Frontal cortex (tissue), 3 donors: ENCODE measurements at regions not wholly inside any gene's neighbourhood (a gene's known extent, or its start where the extent isn't known, plus 50 kb on each side); places are given as distances from the start of the nearest gene placed in this dataset.
"Not testable (repeated sequence)": the region's sequence is repeated elsewhere in the genome, so short reads cannot be mapped to it uniquely, and the experiment has no call there.

Source experiments
- DNase-seq, 2 donors: peaks; one replicate each; pipeline ENCODE4 v3.0.0; 2012; ENCODE audit warnings: low spot score in 2 of 2
- FAIRE-seq: peaks from 2 replicates; lab custom pipeline; 2012; peaks lifted over from hg19 to GRCh38; lab: Jason Lieb, UNC
- donor health status: control.
- donor health status: control.
- donor health status: control.

DNA sequence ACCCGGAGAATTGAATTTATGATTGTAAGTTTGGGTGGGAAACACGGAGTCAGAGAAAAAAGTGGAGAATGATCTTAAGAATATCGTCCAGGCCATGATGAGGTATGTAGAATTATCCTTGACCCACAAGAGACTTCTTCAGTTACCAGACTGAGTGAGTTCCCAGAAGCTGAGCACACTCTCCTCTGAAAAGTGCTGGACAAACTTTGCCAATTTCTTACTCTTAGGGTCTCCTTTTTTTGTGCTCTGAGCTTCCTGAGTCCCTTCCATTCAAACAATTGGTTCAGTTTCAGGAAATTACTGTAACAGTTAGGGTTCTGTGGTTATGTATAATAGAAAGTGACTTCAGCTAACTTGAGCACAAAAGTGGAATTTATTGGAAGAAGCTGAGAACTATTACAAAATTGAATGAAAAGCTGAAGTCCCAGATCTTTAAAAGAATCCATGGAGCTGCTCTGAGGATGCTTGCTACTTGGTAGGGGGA, 50.6 kb upstream of the EHBP1 start:
- FAIRE-seq, result no peak
- no peak for DNase-seq

DNA sequence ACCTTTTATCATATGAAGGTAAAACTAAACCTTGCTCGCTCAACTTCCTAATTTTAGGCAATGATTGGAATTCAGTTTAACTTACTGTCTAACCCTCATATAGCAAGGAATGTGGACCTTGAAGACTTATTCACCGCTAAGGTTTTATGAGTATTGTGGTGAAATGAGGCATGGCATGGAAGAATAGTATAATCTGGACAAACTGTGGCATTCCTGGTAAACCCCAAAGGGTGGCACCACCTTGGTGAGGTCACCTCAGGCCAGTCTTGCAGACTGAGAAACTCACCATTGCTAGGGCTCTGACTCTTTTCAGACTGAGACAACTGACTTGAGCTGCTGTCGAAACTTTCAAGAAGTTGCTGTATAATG, 51.1 kb upstream of the EHBP1 start:
- DNase-seq, result no peak
- no peak for FAIRE-seq

DNA sequence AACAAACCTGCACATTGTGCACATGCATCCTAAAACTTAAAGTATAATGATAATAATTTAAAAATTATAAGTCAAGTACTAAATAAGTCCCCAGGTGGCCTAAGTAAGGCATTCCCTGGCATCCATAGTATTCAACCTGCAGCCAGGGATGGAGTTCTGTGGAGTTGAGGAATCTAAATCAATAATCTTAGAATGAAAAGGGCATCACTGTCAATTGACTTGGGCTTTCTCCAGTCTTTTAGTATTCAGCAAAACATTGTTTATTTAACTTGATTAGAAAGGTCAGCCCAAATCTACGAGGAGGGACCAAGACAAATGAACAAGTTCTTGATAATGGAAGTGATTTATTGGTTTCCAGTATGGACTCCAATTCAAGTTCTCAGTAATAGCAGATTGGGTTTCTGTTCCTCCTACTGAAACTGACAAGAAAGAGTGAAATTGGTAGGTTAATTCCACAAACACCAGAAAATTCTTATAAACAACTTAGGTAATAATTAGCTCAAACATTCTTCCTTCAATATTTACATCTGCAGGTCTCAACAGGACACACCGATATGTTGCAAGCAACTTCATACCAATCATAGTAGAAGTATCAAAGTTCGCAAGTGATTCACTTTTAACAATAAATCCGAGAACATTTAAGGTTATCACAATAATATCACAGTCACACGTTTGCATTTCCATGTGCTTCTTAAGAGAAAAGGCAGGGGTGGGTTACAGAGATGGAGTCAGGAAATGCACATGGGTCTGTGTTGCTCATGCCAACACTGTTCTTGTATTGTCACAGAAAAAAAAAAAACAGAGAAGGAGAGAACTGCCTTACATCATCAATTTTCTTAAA, 51.7 kb upstream of the EHBP1 start:
- no peak for DNase-seq
- FAIRE-seq, result no peak

DNA sequence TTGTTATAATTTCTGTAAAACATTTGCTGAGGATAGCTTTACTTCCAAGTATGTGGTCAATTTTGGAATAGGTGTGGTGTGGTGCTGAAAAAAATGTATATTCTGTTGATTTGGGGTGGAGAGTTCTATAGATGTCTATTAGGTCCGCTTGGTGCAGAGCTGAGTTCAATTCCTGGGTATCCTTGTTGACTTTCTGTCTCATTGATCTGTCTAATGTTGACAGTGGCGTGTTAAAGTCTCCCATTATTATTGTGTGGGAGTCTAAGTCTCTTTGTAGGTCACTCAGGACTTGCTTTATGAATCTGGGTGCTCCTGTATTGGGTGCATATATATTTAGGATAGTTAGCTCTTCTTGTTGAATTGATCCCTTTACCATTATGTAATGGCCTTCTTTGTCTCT, 56.4 kb upstream of the EHBP1 start:
- not testable (repeated sequence) for DNase-seq, FAIRE-seq

DNA sequence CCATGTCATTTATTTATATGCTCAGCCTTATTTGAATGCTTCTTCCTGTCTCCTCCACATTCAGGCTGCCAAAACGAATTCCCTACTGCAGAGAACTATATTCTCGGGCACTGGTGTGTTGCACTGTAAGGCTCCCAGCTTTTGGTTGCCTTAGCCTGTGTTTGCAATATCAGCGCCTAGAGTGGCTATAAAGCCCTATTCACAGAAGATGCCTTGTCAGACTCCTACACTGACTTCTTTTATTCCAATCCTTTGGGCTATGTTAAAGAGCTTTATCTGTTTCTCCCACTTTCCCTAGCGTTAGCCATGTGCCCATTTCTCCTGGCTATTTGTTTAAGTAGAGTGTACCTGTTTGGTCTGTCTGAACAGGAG, 62.4 kb upstream of the EHBP1 start:
- no peak for FAIRE-seq
- DNase-seq, result no peak

DNA sequence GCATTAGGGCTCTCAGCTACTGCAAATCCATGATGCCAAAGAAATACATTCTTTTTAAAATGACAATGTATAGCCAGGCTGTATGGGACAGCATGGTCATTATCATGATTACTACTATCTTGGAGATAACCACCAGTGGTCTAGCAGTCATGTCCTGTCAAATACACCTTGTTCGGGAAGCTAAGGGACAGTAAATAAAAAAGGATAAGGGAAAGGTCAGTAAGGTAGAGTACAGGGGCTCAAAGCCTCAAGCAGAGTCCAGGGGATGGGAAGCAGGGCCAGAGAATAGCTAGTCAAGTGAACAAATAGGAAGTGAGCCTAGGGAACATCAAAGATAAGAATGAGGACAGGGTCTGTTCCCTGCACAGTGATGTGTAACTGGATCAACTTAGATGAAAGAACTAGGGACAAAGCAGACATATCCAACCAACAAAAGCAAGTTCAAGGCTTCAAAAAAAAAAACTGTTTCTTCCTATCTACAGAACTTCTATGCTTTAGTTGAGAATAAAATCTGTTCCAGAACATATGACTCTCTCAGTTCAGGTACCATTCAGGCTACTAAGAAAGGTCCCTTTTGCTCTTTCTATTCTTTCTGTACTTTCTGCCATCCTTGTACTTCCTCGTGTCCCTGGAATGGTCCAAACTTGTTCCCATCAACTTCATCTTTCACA, 62.9 kb upstream of the EHBP1 start:
- FAIRE-seq (no peak), DNase-seq (no peak)

DNA sequence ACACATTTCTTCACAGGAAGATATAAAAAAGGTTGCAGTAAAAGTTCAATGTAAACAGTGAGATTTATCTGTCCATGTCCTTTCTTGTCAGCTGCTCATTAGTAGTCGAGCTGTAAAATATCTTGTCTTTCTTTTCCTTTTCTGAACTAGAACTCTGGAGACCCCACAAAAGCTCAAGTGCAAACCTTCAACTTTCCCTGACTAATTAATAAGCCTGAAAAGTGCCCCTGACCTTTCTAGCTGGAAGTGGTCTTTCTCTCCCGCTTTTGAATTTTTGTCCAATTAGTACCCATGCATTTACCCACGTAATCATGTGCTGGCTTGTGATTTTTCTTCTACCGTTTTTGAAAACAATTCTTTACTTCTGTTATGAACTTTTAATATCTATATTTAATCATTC, 63.6 kb upstream of the EHBP1 start:
- DNase-seq, result no peak
- no peak for FAIRE-seq

DNA sequence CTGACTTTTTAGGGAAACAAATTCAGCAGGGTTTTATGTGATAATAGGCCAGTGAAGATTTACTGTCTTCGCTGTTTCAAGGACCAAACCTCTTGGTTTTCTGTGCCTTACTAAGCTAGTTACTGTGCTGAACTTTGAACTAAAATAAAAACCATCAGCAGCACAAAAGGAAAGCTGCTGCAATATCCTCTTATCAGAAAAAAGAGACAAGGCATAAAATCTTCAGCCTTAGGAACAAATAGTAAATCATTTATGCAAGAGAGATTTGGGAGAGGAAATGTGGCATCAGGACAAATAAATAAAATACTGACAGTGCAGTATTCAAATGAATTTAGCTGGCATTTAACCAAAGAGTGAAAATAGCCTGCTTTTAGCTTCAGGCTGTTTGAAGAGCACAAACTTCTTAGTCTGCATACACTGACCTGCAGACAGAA, 64.1 kb upstream of the EHBP1 start:
- FAIRE-seq (no peak), DNase-seq (no peak)

DNA sequence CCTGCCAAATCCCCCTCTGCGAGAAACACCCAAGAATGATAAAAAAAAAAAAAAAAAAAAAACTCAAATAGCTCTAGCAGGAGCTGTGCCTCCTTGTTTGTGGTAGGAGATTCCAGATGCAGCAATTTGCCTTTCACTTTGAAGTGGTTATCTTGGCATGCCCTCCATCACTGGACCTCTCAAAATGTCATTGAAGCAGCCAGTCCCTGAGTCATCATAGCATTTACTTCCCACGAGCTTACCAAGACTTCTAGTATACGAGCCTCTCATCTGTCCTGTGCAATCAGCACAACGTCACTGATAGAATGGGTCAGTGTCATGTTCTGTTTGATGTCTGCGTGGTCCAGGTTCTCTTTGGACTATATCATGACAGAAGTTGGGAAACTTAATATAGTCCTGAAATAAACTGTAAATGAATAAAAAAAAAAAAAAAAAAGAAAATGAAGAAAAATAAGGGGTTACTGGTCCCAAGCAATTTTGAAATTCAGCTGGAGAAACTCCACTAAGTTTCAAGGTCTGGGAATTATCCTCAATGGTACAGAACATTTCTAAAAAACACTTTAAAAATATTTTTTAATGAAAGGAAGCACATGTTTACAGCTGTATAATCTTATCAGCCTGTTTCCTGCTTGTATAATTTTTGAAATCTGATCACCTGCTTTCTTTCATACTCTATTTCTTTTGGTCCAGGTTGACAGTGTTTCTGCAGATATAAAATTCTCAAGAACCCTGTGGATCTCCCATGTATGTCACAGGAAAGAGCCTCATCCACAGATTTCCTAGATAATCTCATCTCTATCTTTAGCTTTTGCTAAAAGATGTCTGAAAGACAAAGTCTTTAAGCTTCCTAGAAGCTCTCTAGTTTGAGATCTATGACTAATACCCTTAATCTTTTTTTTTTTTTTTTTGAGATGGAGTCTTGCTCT, 74.1 kb upstream of the EHBP1 start:
- DNase-seq (no peak), FAIRE-seq (no peak)

DNA sequence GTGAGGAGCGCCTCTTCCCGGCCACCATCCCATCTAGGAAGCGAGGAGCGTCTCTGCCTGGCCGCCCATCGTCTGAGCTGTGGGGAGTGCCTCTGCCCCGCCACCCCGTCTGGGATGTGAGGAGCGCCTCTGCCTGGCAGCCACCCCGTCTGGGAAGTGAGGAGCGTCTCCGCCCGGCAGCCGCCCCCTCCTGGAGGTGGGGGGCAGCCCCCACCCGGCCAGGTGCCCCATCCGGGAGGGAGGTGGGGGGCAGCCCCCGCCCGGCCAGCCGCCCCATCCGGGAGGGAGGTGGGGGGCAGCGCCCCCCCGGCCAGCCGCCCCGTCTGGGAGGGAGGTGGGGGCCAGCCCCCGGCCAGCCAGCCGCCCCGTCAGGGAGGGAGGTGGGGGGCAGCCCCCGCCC, 75.3 kb upstream of the EHBP1 start:
- FAIRE-seq, DNase-seq: not testable (repeated sequence)

DNA sequence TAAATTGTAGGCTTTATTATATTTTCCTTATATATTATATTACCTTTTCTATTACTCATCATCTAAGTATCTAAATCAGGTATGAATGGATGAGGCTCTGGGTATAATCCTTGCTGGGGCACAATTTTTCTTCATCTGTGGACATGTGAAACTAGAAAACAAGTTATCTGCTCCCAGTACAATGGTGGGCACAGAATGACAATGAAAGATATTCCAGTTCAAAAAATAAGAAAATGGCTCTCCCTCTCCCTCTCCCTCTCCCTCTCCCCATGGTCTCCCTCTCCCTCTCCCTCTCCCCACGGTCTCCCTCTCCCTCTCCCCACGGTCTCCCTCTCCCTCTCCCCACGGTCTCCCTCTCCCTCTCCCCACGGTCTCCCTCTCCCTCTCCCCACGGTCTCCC, 76.2 kb upstream of the EHBP1 start:
- FAIRE-seq, DNase-seq: not testable (repeated sequence)

DNA sequence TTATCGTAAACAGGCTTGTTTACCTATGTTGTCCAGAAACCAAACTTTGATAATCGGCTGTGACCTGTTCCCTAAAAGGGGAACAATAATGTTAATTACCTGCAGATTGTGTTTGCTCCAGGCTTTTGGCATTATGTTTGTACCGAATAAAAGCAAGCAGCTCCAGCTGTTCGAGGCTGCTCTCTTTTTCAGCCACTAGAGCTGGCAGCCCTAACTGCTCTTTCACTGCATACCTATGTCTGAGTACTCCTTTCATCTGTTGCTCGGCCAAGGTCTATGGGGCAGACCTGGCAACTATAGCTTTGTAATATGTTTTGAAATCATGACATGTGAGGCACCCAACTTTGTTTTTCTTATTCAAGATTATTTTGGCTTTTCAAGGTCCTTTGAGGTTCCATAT, 77.8 kb upstream of the EHBP1 start:
- FAIRE-seq, result no peak
- no peak for DNase-seq

DNA sequence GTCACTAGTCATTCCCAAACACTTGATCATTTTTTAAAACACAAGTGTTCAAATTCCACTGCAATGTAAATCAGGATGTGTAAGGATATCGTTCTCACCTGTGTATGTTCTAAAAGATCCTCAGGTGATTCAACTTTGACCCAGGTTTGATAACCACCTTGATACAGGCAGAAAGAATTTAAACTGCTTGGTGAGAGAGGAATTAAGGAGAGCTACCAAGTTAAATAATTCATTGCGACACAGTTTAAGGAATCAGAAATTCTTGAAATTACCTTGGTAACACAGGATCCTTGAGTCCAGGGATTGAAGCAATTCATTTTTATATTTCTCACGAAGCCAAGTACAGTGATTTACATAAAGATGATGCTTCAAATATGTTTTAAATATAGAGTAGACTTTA, 80.7 kb upstream of the EHBP1 start:
- FAIRE-seq (no peak), DNase-seq (no peak)

DNA sequence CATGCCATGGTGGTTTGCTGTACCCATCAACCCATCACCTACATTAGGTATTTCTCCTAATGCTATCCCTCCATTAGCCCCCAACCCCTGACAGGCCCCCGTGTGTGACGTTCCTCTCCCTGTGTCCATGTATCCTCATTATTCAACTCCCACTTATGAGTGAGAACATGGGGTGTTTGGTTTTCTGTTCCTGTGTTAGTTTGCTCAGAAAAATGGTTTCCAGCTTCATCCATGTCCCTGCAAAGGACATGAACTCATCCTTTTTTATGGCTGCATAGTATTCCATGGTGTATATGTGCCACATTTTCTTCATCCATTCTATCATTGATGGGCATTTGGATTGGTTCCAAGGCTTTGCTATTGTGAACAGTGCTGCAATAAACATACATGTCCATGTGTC, 89.0 kb upstream of the EHBP1 start:
- not testable (repeated sequence) for FAIRE-seq, DNase-seq

DNA sequence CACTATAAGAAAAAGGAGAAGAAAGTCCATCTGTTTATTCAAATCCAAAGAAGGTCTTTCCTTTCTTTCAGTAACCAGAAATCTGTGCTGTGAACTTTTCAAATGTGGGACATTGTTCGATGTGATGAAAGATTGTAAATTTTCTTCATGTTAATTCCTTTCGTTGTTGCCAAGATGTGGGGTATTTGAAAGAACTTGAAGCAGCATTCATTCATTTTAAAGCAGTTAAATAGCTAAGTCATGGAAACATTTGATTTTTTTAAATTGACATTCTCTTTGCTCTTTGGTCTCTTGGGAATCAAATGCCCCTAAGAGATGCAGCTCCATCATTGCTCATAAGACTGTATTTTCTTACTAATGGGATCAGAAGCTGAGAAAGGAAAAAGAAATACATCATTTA, 93.7 kb upstream of the EHBP1 start:
- no peak for DNase-seq
- FAIRE-seq, result no peak

DNA sequence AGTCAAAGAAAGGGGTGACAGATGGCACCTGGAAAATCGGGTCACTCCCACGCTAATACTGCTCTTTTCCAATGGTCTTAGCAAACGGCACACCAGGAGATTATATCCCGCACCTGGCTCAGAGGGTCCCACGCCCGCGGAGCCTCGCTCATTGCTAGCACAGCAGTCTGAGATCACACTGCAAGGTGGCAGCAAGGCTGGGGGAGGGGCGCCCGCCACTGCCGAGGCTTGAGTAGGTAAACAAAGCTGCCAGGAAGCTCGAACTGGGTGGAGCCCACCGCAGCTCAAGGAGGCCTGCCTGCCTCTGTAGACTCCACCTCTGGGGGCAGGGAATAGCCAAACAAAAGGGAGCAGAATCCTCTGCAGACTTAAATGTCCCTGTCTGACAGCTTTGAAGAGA, 99.5 kb upstream of the TMEM17 start:
- not testable (repeated sequence) for FAIRE-seq, DNase-seq

DNA sequence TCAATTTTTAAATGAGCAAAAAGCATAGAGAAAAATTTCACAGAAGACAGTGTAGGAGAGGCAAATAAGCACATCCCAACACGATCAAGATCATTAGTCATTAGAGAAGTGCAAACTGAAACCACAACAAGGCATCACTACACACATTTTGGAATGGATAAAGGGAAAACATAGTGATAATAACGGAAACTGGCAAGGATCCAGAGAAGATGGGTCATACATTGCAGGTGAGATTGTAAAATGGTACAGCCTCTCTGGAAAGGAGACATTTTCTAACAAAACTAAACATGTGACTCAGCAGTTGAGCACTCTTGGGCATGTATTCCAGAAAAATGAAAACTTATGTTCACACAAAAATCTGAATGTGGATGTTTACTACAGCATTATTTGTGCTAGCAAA, 98.3 kb upstream of the TMEM17 start:
- no peak for DNase-seq
- no peak for FAIRE-seq

DNA sequence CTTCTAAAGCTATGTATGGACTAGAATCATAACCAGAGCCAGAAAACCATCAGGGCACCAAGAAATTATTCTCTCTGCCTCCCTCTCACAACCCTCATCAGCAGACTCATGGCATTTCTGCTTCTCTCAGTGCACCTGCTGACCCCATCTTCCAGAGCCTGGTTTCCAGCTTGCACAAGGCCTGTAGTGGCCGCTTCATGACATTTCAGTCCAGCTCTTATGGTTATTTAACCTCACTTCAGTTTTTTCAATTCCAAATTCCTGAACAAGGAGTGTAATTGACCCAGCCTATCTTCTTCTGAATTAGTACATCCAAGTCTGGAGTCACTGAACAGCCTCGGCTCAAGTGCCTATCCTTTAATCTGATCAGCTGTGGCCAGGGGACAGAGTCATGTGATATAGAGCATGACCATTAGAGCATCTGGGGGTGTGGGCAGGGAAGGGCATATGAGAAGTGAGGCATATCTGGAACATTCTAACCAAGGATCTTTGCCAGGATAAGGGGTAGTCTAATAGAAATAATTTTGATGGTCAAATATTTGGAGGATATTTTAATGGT, 97.2 kb upstream of the TMEM17 start:
- no peak for DNase-seq
- FAIRE-seq, result no peak

DNA sequence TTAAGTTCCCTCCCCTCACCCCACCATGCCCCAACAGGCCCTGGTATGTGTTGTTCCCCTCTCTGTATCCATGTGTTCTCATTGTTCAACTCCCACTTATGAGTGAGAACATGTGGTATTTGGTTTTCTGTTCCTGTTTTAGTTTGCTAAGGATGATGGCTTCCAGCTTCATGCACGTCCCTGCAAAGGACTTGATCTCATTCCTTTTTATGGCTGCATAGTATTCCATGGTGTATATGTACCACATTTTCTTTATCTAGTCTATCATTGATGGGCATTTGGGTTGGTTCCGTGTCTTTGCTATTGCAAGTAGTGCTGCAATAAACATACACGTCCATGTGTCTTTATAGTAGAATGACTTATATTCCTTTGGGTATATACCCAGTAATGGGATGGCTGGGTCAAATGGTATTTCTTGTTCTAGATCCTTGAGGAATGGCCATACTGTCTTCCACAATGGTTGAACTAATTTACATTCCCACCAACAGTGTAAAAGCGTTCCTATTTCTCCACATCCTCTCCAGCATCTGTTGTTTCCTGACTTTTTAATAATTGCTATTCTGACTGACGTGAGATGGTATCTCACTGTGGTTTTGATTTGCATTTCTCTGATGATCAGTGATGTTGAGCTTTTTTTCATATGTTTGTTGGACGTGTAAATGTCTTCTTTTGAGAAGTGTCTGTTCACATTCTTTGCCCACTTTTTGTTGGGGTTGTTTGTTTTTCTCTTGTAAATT, 93.8 kb upstream of the TMEM17 start:
- DNase-seq, FAIRE-seq: not testable (repeated sequence)
